Stimulated activated CD4-positive, alpha-beta T cell treated with anti-CD3 and anti-CD28 coated beads, Interleukin-12 subunit alpha, Interleukin-12 subunit beta, amount 100 ng/mL, for 4 hours (primary cell): ENCODE measurements at regions not wholly inside any gene's neighbourhood (a gene's known extent, or its start where the extent isn't known, plus 50 kb on each side); places are given as distances from the start of the nearest gene placed in this dataset.

Source experiments
- DNase-seq: peaks from one replicate; pipeline ENCODE4 v3.0.0-alpha.2; 2020

GRCh38 chr4:18292411-18292810 is 270.9 kb upstream of the LCORL start:
- DNase-seq, result no peak

- DNase-seq, result no peak
Measured at GRCh38 chr4:18291981-18292380, 270.4 kb upstream of the LCORL start.

- DNase-seq, result no peak
Measured at GRCh38 chr4:18291256-18291655, 269.7 kb upstream of the LCORL start.

GRCh38 chr4:18285357-18285756 is 263.8 kb upstream of the LCORL start:
- DNase-seq, result no peak

- DNase-seq, result no peak
Measured at GRCh38 chr4:18278244-18278643, 256.7 kb upstream of the LCORL start.

GRCh38 chr4:18262832-18263231 is 241.3 kb upstream of the LCORL start:
- no peak for DNase-seq

GRCh38 chr4:18252052-18252451 is 230.5 kb upstream of the LCORL start:
- DNase-seq, result no peak

- DNase-seq, result no peak
Measured at GRCh38 chr4:18250564-18250963, 229.0 kb upstream of the LCORL start.

- DNase-seq, result no peak
Measured at GRCh38 chr4:18248611-18249010, 227.1 kb upstream of the LCORL start.

- no peak for DNase-seq
Measured at GRCh38 chr4:18247189-18247588, 225.6 kb upstream of the LCORL start.

- no peak for DNase-seq
Measured at GRCh38 chr4:18242919-18243693, 221.6 kb upstream of the LCORL start.

- no peak for DNase-seq
Measured at GRCh38 chr4:18241727-18242126, 220.2 kb upstream of the LCORL start.

- DNase-seq, result no peak
Measured at GRCh38 chr4:18234108-18234507, 212.6 kb upstream of the LCORL start.

GRCh38 chr4:18231726-18232125 is 210.2 kb upstream of the LCORL start:
- no peak for DNase-seq

- no peak for DNase-seq
Measured at GRCh38 chr4:18227880-18228279, 206.3 kb upstream of the LCORL start.

- no peak for DNase-seq
Measured at GRCh38 chr4:18214411-18215055, 193.0 kb upstream of the LCORL start.

- DNase-seq, result no peak
Measured at GRCh38 chr4:18213576-18214198, 192.1 kb upstream of the LCORL start.

- DNase-seq, result no peak
Measured at GRCh38 chr4:18209448-18209847, 187.9 kb upstream of the LCORL start.

GRCh38 chr4:18203966-18204365 is 182.4 kb upstream of the LCORL start:
- no peak for DNase-seq

- DNase-seq, result no peak
Measured at GRCh38 chr4:18202486-18202885, 180.9 kb upstream of the LCORL start.

- DNase-seq, result no peak
Measured at GRCh38 chr4:18201885-18202284, 180.3 kb upstream of the LCORL start.

GRCh38 chr4:18198653-18199052 is 177.1 kb upstream of the LCORL start:
- DNase-seq, result no peak

- DNase-seq, result no peak
Measured at GRCh38 chr4:18197467-18197866, 175.9 kb upstream of the LCORL start.

- no peak for DNase-seq
Measured at GRCh38 chr4:18194278-18194677, 172.7 kb upstream of the LCORL start.
